GM19239 (cell line): ENCODE measurements at regions not wholly inside any gene's neighbourhood (a gene's known extent, or its start where the extent isn't known, plus 50 kb on each side); places are given as distances from the start of the nearest gene placed in this dataset.
"Not testable (repeated sequence)": the region's sequence is repeated elsewhere in the genome, so short reads cannot be mapped to it uniquely, and the experiment has no call there.

ENCODE experiments used
- DNase-seq: peaks from one replicate; pipeline ENCODE4 v3.0.0; 2011; ENCODE audit warnings: low spot score; ENCODE audit not compliant: insufficient read length
- FAIRE-seq: peaks from 2 replicates; lab custom pipeline; 2011; peaks lifted over from hg19 to GRCh38; lab: Jason Lieb, UNC

GRCh38 chr3:166713787-166714186 is 666.3 kb downstream of the ZBBX start:
- DNase-seq, result no peak
- FAIRE-seq, result no peak

- DNase-seq, result no peak
- FAIRE-seq, result no peak
These were observed 674.0 kb downstream of the ZBBX start for GRCh38 chr3:166706094-166706493.

- FAIRE-seq, result no peak
- no peak for DNase-seq
These were observed 682.6 kb downstream of the ZBBX start for GRCh38 chr3:166697495-166697894.

- FAIRE-seq (no peak), DNase-seq (no peak)
These were observed 684.0 kb downstream of the ZBBX start for GRCh38 chr3:166696103-166696502.

- no peak for FAIRE-seq
These were observed 691.4 kb downstream of the ZBBX start for GRCh38 chr3:166688665-166689064.

GRCh38 chr3:166685246-166685645 is 694.9 kb downstream of the ZBBX start:
- no peak for DNase-seq

More at GRCh38 chr3:166688665-166689064, 691.4 kb downstream of the ZBBX start:
- DNase-seq, result no peak

GRCh38 chr3:166684077-166684476 is 696.0 kb downstream of the ZBBX start:
- not testable (repeated sequence) for DNase-seq, FAIRE-seq

More at GRCh38 chr3:166685246-166685645, 694.9 kb downstream of the ZBBX start:
- FAIRE-seq, result no peak

GRCh38 chr3:166669781-166670180 is 710.3 kb downstream of the ZBBX start:
- FAIRE-seq (no peak), DNase-seq (no peak)

- FAIRE-seq (no peak), DNase-seq (no peak)
These were observed 716.9 kb downstream of the ZBBX start for GRCh38 chr3:166663194-166663593.

- no peak for FAIRE-seq
- no peak for DNase-seq
These were observed 718.5 kb downstream of the ZBBX start for GRCh38 chr3:166661621-166662020.

- FAIRE-seq, result no peak
- no peak for DNase-seq
These were observed 719.1 kb downstream of the ZBBX start for GRCh38 chr3:166660962-166661361.

GRCh38 chr3:166637984-166638530 is 742.0 kb downstream of the ZBBX start:
- DNase-seq (no peak), FAIRE-seq (no peak)

GRCh38 chr3:166634091-166634746 is 745.9 kb downstream of the ZBBX start:
- FAIRE-seq, result no peak

GRCh38 chr3:166630190-166630589 is 749.9 kb downstream of the ZBBX start:
- FAIRE-seq, result no peak

More at GRCh38 chr3:166634091-166634746, 745.9 kb downstream of the ZBBX start:
- no peak for DNase-seq

GRCh38 chr3:166613365-166613764 is 766.7 kb downstream of the ZBBX start:
- FAIRE-seq (no peak), DNase-seq (no peak)

More at GRCh38 chr3:166630190-166630589, 749.9 kb downstream of the ZBBX start:
- DNase-seq, result no peak

GRCh38 chr3:166612761-166613160 is 767.3 kb downstream of the ZBBX start:
- FAIRE-seq, result not testable (repeated sequence)

GRCh38 chr3:166607933-166608521 is 770.8 kb upstream of the BCHE start:
- DNase-seq (no peak), FAIRE-seq (no peak)

More at GRCh38 chr3:166612761-166613160, 767.3 kb downstream of the ZBBX start:
- DNase-seq, result not testable (repeated sequence)

GRCh38 chr3:166606988-166607387 is 769.8 kb upstream of the BCHE start:
- FAIRE-seq (no peak), DNase-seq (no peak)

GRCh38 chr3:166593776-166594175 is 756.6 kb upstream of the BCHE start:
- DNase-seq (no peak), FAIRE-seq (no peak)

- FAIRE-seq (no peak), DNase-seq (no peak)
These were observed 745.0 kb upstream of the BCHE start for GRCh38 chr3:166582236-166582635.

- DNase-seq, result no peak
- FAIRE-seq, result no peak
These were observed 743.3 kb upstream of the BCHE start for GRCh38 chr3:166580561-166580960.
